Effector CD4-positive, alpha-beta T cell (primary cell): ENCODE measurements at regions not wholly inside any gene's neighbourhood (a gene's known extent, or its start where the extent isn't known, plus 50 kb on each side); places are given as distances from the start of the nearest gene placed in this dataset.

Experiments
- DNase-seq: peaks from one replicate; pipeline ENCODE4 v3.0.0-alpha.2; 2020

GRCh38 chr10:10915215-10915614, 102.5 kb upstream of the CELF2 start:
- DNase-seq, result no peak

- no peak for DNase-seq
Observed at GRCh38 chr10:10917031-10917430, 100.6 kb upstream of the CELF2 start.

GRCh38 chr10:10919976-10920375, 97.7 kb upstream of the CELF2 start:
- no peak for DNase-seq

- DNase-seq, result no peak
Observed at GRCh38 chr10:10921826-10922461, 95.7 kb upstream of the CELF2 start.

GRCh38 chr10:10923029-10923651, 94.5 kb upstream of the CELF2 start:
- no peak for DNase-seq

GRCh38 chr10:10925667-10926066, 92.0 kb upstream of the CELF2 start:
- no peak for DNase-seq

- no peak for DNase-seq
Observed at GRCh38 chr10:10927608-10928007, 90.1 kb upstream of the CELF2 start.

- no peak for DNase-seq
Observed at GRCh38 chr10:10930979-10931743, 86.5 kb upstream of the CELF2 start.

GRCh38 chr10:10935032-10935431, 82.6 kb upstream of the CELF2 start:
- no peak for DNase-seq

GRCh38 chr10:10938676-10939075, 79.0 kb upstream of the CELF2 start:
- no peak for DNase-seq

GRCh38 chr10:10941127-10941730, 76.4 kb upstream of the CELF2 start:
- DNase-seq, result no peak

GRCh38 chr10:10942441-10942840, 75.2 kb upstream of the CELF2 start:
- DNase-seq, result no peak

GRCh38 chr10:10946081-10946480, 71.6 kb upstream of the CELF2 start:
- DNase-seq, result no peak

GRCh38 chr10:10946801-10947200, 70.9 kb upstream of the CELF2 start:
- DNase-seq, result no peak

GRCh38 chr10:10951675-10952074, 66.0 kb upstream of the CELF2 start:
- DNase-seq, result no peak

- DNase-seq, result no peak
Observed at GRCh38 chr10:10952800-10953199, 64.9 kb upstream of the CELF2 start.

- no peak for DNase-seq
Observed at GRCh38 chr10:10956681-10957542, 60.8 kb upstream of the CELF2 start.

- no peak for DNase-seq
Observed at GRCh38 chr10:10958041-10958440, 59.6 kb upstream of the CELF2 start.

- DNase-seq, result no peak
Observed at GRCh38 chr10:10959666-10960065, 58.0 kb upstream of the CELF2 start.

GRCh38 chr10:10960534-10960933, 57.1 kb upstream of the CELF2 start:
- DNase-seq, result no peak

- no peak for DNase-seq
Observed at GRCh38 chr10:10961072-10961471, 56.6 kb upstream of the CELF2 start.

GRCh38 chr10:10967029-10967428, 50.6 kb upstream of the CELF2 start:
- no peak for DNase-seq
